Kidney capillary endothelial cell (primary cell): ENCODE measurements at regions not wholly inside any gene's neighbourhood (a gene's known extent, or its start where the extent isn't known, plus 50 kb on each side); places are given as distances from the start of the nearest gene placed in this dataset.

Experiments
- DNase-seq: peaks from one replicate; pipeline ENCODE4 v3.0.0-alpha.2; 2018; ENCODE audit warnings: low spot score

DNA sequence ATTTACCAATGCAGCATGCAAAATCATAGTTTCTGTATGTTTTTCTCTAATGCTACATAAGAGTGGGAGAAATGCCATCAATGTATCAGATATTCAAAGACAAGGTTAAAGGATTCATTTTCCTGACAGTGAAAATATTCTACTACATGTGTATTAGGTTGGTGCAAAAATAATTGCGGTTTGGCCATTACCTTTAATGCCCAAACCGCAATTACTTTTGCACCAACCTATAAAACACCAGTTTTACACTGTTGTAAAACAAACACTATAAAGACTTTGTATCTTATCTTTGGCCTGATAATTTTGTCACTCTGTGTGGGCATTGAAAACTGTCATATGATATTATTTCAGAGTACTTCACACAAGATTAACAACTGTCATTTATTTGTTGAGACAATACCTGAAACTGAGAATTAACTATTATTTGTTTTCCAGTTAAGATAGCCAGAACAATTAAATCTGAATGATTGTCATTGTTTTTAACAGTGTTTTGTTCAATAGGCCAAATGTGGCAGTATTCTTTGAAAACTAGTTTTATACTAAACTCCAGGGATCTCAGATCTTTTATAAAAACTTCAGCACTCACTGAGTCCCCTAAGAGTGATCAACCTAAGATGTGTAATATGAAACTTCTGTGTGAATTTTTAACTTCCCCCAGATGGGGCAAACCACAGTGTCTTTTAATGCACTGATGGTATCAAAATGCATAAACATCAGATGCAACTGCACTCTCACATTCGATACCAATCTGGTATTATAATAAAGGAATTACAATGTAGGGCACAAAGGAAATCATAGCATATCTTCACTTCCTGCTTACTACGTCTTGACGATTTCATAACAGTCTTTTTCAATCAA, 53.8 kb upstream of the FBN2 start:
- DNase-seq = no peak

GRCh38 chr5:128596071-128596470, 58.0 kb upstream of the FBN2 start:
- DNase-seq = no peak

GRCh38 chr5:128597156-128597555, 59.1 kb upstream of the FBN2 start:
- DNase-seq = no peak

GRCh38 chr5:128613128-128613527, 75.1 kb upstream of the FBN2 start:
- no peak for DNase-seq

- DNase-seq = no peak
Observed at GRCh38 chr5:128613766-128614165, 75.7 kb upstream of the FBN2 start.

GRCh38 chr5:128615578-128615977, 77.5 kb upstream of the FBN2 start:
- DNase-seq = no peak

GRCh38 chr5:128626536-128627090, 88.6 kb upstream of the FBN2 start:
- no peak for DNase-seq

DNA sequence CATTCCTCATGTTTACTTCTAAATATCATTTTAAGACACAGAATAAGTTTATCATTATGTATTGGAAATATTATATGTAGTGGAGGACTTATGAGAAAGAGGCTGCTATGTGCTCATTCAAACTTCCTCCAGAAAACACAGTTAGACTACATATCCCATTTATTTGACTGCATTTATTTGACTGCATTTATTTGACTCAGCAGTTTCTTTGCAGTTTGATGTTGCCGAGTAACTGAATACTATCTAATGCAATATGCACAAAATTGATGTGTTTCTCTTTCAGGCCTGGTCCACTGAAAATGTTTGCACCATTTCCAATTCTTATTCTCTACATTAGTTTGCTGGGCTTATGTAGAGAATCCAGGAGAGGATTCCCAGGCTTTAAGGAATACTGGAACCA, 89.9 kb upstream of the FBN2 start:
- DNase-seq = no peak

DNA sequence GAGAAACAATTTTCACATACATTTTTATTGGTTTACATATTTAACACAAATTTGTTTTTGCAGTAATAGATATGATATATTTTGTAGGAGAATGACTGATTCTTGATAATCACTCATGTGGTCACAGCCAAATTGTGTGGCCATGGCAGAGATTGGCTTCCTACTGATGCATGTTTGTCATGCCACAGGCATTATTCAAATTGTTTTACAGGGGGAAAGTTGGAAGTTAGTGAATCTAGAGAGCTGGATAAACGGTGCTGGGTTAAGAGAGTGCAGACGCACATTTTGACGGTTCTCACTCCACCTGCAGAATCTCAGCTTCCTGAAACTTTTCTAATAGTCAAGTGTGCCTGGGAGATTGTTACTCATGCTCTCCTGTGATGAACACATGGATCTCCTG, 91.1 kb upstream of the FBN2 start:
- no peak for DNase-seq

DNA sequence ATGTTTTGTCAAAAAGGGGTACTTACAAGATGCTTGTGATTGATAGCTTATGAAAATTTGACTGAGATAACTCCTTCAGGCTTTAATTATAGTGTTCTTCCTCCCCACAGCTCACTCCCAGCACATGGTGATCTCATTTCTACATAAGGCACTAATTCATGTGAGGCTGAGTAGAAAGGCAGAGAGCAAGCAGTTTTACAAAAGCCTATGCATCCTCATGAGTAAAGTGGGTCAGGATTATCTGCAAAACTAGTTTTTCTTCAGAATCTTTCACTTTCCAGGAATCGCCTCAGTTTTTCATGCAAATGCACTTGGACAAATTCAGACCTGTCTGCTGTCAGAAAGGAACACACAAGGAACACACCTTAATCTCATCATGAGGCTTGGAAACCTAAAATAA, 92.1 kb upstream of the FBN2 start:
- DNase-seq = no peak

- no peak for DNase-seq
Observed at GRCh38 chr5:128631771-128632170, 93.7 kb upstream of the FBN2 start.

DNA sequence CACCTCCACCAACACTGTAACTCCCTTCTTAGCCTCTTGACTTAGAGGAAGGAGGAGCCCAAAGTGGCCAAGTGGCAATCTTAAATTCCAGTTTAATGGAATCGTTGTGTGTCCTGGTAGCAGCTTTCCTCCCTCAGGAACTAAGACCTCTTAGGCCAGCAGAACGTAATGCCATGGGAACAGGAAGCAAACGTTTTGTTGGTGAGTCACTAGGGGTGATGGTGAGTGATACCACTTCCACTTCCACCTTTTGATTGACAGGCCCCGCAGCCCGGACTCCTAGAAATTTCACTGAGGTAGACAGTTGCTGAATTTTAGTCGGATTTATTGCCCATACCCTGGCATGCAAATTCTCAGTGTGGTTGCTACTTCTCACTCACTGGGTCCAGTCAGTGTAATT, 94.2 kb upstream of the FBN2 start:
- DNase-seq = peak; percentile 35

- DNase-seq = no peak
Observed at GRCh38 chr5:128633901-128634300, 95.9 kb upstream of the FBN2 start.

- no peak for DNase-seq
Observed at GRCh38 chr5:128635379-128635778, 97.3 kb upstream of the FBN2 start.

DNA sequence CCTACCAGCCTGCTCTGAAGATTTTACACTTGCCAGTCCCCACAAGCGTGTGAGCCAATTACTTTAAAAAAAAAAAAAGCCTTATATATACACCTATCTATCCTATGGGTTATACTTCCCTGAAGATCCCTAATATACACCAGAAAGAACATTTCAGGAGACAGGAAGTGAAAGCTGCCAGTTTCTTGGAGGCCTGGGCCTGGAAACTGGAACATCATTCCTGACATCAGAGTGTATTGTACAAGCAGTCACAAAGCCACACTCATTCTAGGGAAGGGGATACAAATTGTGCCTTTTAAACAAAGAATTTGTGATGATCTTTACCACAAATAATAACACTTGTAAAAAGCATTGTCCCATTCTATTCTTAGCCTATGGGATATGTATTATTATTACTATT, 98.3 kb upstream of the FBN2 start:
- no peak for DNase-seq

- no peak for DNase-seq
Observed at GRCh38 chr5:128637031-128637430, 99.0 kb upstream of the FBN2 start.

GRCh38 chr5:128641861-128642260, 103.8 kb upstream of the FBN2 start:
- no peak for DNase-seq

GRCh38 chr5:128644863-128645262, 106.8 kb upstream of the FBN2 start:
- no peak for DNase-seq

DNA sequence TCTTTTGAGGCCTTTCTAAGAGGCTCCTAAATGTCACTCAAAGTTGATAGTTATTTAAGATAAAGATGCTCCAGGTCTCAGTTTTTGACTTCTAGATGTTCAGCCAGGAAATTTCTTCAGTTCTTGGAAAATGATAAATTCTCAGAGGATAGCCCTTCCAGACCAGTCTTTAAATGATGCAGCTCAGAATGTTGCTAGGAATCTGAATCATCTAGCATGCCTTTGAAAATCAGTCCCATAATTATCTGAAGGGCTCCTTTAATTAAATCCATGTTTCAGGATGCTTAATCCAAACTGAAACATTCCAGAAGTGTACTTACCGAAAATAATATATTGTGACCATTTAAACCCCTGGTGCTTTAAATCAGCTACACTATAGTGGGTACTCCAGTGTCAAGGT, 107.5 kb upstream of the FBN2 start:
- DNase-seq = no peak

DNA sequence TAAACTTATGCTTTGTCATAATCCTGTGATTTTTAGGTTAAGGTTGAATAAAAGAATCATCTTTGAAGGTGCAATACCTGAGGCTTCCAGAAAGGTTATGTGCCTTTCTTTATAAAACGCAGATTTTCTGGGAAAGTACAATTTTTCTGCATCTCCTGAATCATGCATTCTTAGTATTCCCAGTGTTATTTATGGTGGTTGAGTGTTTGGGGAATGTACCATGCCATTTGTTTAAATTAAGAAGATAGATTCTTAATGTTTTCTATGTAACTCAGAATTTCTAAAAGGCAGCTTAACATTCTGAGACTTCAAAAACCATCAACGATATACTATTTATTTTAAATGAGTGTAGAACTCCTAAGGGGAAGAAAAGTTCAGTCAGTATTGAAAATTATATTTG, 108.1 kb upstream of the FBN2 start:
- DNase-seq = no peak

- peak; percentile 48 for DNase-seq
Observed at GRCh38 chr5:128649192-128649591, 111.1 kb upstream of the FBN2 start.

DNA sequence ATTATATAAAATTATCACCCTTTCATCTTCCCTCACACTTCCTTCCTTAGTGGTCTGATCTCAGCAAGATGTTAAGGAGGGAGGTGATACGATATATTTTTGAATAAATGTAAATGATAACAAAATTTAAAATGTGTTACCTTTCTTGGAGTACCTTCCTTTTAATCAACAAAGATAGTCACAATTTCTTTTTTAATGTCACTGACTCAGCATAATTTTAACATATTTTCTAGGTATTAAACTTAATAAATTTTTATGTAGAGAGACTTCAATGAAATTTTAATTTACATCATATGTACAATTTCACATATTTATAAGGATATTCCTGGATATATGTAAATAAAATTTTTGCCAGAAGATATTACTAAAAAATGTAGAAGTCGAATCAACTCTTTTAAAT, 125.0 kb upstream of the FBN2 start:
- DNase-seq = no peak

DNA sequence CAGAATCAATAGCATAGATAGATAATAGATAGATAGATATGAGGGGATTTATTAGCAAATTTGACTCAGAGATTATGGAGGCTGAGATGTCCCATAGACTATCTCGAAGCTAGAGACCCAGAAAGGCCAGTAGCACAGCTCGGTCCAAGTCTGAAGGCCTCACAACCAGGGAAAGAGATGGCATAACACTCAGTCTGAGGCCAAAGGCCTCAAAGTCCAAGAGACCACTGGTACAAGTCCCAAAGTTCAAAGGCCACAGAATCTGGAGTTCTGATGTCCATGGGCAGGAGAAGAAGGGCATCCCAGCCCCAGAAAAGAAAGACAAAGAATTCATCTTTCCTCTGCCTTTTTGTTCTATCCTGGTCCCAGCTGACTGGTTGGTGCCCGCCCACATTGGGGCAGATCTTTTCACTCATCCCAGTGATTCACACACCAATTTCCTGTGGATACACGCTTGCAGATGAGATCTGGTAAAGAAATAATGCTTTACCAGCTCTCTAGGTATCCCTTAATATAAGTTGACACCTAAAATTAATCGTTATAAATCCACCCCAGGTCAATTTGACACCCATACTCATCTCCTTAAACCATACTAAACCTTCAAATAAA, 127.8 kb upstream of the FBN2 start:
- no peak for DNase-seq

DNA sequence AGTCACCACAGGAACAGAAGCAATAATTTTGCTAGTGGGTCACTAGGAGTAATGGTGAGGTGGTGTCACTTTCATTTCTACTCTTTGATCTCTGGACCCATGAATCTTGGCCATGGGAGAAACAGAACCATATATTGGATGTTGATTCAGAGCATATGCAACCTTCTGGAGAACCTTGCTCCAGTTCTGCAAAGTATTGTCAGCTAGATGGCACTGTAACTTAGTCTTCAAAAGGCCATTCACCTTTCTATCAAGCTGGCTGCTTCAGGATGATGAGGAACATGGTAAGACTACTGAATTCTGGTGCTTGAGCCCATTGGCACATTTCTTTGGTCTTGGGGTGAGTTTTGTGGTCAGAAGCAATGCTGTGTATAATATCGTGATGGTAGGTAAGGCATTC, 129.1 kb upstream of the FBN2 start:
- no peak for DNase-seq
